IMR-90 (cell line): ENCODE measurements at regions not wholly inside any gene's neighbourhood (a gene's known extent, or its start where the extent isn't known, plus 50 kb on each side); places are given as distances from the start of the nearest gene placed in this dataset.

Experiments
- CEBPB ChIP-seq: IDR thresholded peaks from 2 replicates; pipeline ENCODE4 v1.6.1; 2012; ENCODE audit warnings: low read depth, low read length, improper control_type of control experiment
- CHD1 ChIP-seq: IDR thresholded peaks from 2 replicates; pipeline ENCODE4 v1.6.1; 2012; ENCODE audit warnings: low read depth, low read length, improper control_type of control experiment
- ELK1 ChIP-seq: fragments of 150-350 bp; IDR thresholded peaks from 2 replicates; pipeline ENCODE4 v1.6.1; 2016; ENCODE audit warnings: low read depth, mild to moderate bottlenecking, low read length, moderate library complexity, borderline replicate concordance
- FOS ChIP-seq: fragments of 150-350 bp; IDR thresholded peaks from 2 replicates; pipeline ENCODE4 v1.6.1; 2016; ENCODE audit warnings: low read depth, low read length
- MAFK ChIP-seq: IDR thresholded peaks from 2 replicates; pipeline ENCODE4 v1.6.1; 2012; ENCODE audit warnings: low read depth, low read length, improper control_type of control experiment
- MAZ ChIP-seq: IDR thresholded peaks from 2 replicates; pipeline ENCODE4 v1.6.1; 2012; ENCODE audit warnings: low read depth, mild to moderate bottlenecking, low read length, improper control_type of control experiment, moderate library complexity, borderline replicate concordance
- MXI1 ChIP-seq: IDR thresholded peaks from 2 replicates; pipeline ENCODE4 v1.6.1; 2012; ENCODE audit warnings: low read depth, mild to moderate bottlenecking, low read length, moderate library complexity, borderline replicate concordance
- POLR2A ChIP-seq: IDR thresholded peaks from 2 replicates; pipeline ENCODE4 v1.6.1; 2012; ENCODE audit warnings: mild to moderate bottlenecking, low read depth, low read length
- RAD21 ChIP-seq: IDR thresholded peaks from 2 replicates; pipeline ENCODE4 v1.6.1; 2012; ENCODE audit warnings: low read length, improper control_type of control experiment
- RCOR1 ChIP-seq: IDR thresholded peaks from 2 replicates; pipeline ENCODE4 v1.6.1; 2012; ENCODE audit warnings: mild to moderate bottlenecking, low read length, improper control_type of control experiment; ENCODE audit not compliant: insufficient replicate concordance
- SMC3 ChIP-seq: fragments of 150-350 bp; IDR thresholded peaks from 2 replicates; pipeline ENCODE4 v1.6.1; 2016; ENCODE audit warnings: low read depth, mild to moderate bottlenecking, antibody characterized with exemption, low read length, moderate library complexity
- TF ChIP-seq, protein P1 (sequence below): conservative IDR thresholded peaks from 2 replicates; pipeline ENCODE4 v1.5.1; 2012; ENCODE audit warnings: mild to moderate bottlenecking, low read depth, low read length, improper control_type of control experiment
- TF ChIP-seq, protein P2 (sequence below): fragments of 150-350 bp; IDR thresholded peaks from 2 replicates; pipeline ENCODE4 v1.6.1; 2017; ENCODE audit warnings: mild to moderate bottlenecking, antibody characterized with exemption, low read length, low read depth

DNA sequence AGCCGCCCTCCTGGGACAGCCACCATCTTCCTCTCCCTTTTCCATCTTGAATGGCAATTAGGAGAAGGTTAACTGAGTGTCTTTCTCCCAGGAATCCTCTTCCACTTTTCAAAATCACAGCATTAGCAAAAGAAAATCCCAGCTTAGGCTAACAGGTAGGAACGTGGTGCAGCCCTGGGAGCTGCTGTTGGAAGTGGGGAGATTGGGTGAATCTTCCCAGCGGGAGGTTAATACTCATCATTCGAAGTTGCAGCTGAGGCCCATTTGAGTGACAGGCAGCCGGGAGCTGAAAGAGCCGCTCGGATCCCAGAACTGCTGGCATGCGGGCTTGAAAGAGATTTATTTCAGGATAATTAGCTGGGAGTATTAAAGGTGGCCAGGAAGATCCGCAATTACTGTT is 306.0 kb downstream of the BCL11A start:
- TF ChIP-seq, protein P1, sequence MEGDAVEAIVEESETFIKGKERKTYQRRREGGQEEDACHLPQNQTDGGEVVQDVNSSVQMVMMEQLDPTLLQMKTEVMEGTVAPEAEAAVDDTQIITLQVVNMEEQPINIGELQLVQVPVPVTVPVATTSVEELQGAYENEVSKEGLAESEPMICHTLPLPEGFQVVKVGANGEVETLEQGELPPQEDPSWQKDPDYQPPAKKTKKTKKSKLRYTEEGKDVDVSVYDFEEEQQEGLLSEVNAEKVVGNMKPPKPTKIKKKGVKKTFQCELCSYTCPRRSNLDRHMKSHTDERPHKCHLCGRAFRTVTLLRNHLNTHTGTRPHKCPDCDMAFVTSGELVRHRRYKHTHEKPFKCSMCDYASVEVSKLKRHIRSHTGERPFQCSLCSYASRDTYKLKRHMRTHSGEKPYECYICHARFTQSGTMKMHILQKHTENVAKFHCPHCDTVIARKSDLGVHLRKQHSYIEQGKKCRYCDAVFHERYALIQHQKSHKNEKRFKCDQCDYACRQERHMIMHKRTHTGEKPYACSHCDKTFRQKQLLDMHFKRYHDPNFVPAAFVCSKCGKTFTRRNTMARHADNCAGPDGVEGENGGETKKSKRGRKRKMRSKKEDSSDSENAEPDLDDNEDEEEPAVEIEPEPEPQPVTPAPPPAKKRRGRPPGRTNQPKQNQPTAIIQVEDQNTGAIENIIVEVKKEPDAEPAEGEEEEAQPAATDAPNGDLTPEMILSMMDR, result no peak
- no peak for TF ChIP-seq FOS
- no peak for TF ChIP-seq POLR2A
- TF ChIP-seq MAFK, result no peak
- TF ChIP-seq, protein P2, sequence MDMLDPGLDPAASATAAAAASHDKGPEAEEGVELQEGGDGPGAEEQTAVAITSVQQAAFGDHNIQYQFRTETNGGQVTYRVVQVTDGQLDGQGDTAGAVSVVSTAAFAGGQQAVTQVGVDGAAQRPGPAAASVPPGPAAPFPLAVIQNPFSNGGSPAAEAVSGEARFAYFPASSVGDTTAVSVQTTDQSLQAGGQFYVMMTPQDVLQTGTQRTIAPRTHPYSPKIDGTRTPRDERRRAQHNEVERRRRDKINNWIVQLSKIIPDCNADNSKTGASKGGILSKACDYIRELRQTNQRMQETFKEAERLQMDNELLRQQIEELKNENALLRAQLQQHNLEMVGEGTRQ, result no peak
- no peak for TF ChIP-seq SMC3
- no peak for TF ChIP-seq CEBPB
- no peak for TF ChIP-seq MXI1
- no peak for TF ChIP-seq RCOR1
- no peak for TF ChIP-seq ELK1
- no peak for TF ChIP-seq RAD21
- TF ChIP-seq MAZ, result no peak
- no peak for TF ChIP-seq CHD1
